ACC112 (cell line): ENCODE measurements at regions not wholly inside any gene's neighbourhood (a gene's known extent, or its start where the extent isn't known, plus 50 kb on each side); places are given as distances from the start of the nearest gene placed in this dataset.

Source experiments
- H2AFZ ChIP-seq: fragments of 200-600 bp; sonication (generic); one replicate; pipeline ENCODE4 v1.6.0; 2017; ENCODE audit warnings: antibody characterized with exemption, low read length; ENCODE audit not compliant: unreplicated experiment
- H3K27ac ChIP-seq: fragments of 200-600 bp; sonication (generic); 2 replicates; pipeline ENCODE4 v1.5.1; 2014; ENCODE audit warnings: low read depth, mild to moderate bottlenecking, antibody characterized with exemption, low read length, moderate library complexity
- H3K27me3 ChIP-seq: fragments of 200-600 bp; sonication (generic); 2 replicates; pipeline ENCODE4 v1.6.1; 2014; ENCODE audit warnings: mild to moderate bottlenecking, antibody characterized with exemption, low read length, moderate library complexity, mixed read lengths; ENCODE audit not compliant: insufficient read depth
- H3K36me3 ChIP-seq: fragments of 200-600 bp; sonication (generic); 2 replicates; pipeline ENCODE4 v1.6.1; 2016; ENCODE audit warnings: mild to moderate bottlenecking, antibody characterized with exemption, low read length, moderate library complexity, mixed read lengths; ENCODE audit not compliant: insufficient read depth
- H3K4me1 ChIP-seq: fragments of 200-600 bp; sonication (generic); one replicate; pipeline ENCODE4 v1.6.1; 2016; ENCODE audit warnings: low read length, mixed read lengths; ENCODE audit not compliant: insufficient read depth, unreplicated experiment, control insufficient read depth
- H3K4me3 ChIP-seq: fragments of 200-600 bp; sonication (generic); 2 replicates; pipeline ENCODE4 v1.5.1; 2014; ENCODE audit warnings: mild to moderate bottlenecking, low read depth, low read length
- H3K79me2 ChIP-seq: fragments of 200-600 bp; sonication (generic); one replicate; pipeline ENCODE4 v1.6.0; 2016; ENCODE audit warnings: low read length; ENCODE audit not compliant: control insufficient read depth, unreplicated experiment, insufficient read depth

DNA sequence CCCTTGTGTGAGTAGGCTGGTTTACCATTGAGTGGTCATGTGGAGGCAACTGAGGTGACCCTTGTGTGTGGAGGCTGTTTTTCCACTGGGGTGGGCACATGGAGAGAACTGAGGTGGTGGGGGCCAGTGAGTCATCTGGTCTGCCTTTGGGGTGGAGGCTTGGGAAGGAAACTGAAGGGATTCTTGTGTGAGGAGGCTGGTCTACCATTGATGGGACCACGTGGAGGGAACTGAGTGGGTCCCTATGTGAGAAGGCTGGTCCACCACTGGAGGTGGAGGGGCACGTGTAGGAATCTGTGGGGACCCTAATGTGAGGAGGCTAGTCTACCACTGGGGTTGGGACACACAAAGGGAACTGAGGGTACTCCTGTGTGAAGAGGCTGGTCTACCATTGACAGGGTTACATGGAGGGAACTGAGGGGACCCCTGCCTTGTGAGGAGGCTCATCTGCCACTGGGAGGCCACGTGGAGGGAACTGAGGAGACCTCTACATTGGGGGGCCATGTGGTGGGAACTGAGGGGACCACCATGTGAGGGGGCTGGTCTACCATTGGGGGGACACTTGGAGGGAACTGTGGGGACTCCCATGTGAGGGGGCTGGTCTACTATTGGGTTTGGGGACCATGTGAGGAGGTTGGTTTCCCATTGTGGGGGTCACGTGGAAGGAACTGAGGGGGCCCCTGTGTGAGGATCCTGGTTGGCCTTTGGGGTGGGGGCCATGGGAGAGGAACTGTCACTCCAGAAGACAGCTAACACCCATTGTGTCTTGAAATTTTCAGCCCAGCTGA is 164.5 kb downstream of the WNT7A start:
- Histone ChIP-seq H3K4me1 (no peaks in the 10 kb centered on the region), H3K79me2 (no peaks in the 10 kb centered on the region), H3K27ac (no peak overlapping the region), H2AFZ (no peak overlapping the region), H3K4me3 (no peak overlapping the region), H3K27me3 (no peaks in the 10 kb centered on the region), H3K36me3 (no peaks in the 10 kb centered on the region)

GRCh38 chr3:13714251-13714916 is 165.5 kb downstream of the FBLN2 start:
- no peaks in the 10 kb centered on the region for H3K36me3 ChIP-seq
- H3K27ac ChIP-seq: no peak overlapping the region
- H3K4me3 ChIP-seq: no peak overlapping the region
- no peaks in the 10 kb centered on the region for H3K4me1 ChIP-seq
- H2AFZ ChIP-seq: no peak overlapping the region
- H3K27me3 ChIP-seq: no peaks in the 10 kb centered on the region
- H3K79me2 ChIP-seq: no peaks in the 10 kb centered on the region

DNA sequence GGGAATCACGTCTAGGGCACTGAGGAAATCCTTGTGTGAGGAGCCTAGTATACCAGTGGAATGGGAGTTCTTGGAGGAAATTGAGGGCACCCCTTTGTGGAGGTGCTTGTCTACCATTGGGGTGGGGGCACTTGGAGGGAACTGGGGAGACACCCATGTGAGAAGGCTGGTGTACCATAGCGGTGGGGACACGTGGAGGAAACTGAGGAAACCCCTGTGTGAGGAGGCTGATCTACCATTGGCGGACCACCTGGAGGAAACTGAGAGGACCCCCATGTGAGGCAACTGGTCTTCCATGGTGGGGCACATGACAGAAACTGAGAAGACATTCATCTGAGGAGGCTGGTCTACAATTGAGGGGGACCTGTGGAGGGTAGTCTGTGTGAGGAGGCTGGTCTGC is 164.5 kb downstream of the FBLN2 start:
- Histone ChIP-seq H3K27me3 (no peaks in the 10 kb centered on the region), H3K36me3 (no peaks in the 10 kb centered on the region), H3K4me1 (no peaks in the 10 kb centered on the region), H2AFZ (no peak overlapping the region), H3K27ac (no peak overlapping the region), H3K79me2 (no peaks in the 10 kb centered on the region), H3K4me3 (no peak overlapping the region)

DNA sequence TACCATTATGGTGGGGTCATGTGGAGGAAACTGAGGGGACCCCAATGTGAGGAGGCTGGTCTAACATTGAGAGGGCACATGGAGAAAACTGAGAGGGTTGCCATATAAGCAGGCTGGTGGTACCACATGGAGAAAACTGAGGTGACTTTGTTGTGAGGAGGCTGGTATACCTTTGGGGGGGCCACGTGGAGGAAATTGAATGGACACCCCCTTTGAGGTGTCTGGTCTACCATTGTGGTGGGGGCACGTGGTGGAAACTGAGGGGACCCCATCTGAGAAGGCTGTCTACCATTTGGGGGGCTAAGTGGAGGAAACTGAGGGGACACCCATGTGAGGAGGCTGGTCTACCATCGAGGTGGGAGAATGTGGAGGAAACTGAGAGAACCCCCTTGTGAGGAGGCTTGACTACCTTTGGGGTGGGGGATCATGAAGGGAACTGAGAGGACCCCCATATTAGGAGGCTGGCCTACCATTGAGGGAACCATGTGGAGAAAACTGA is 163.8 kb downstream of the FBLN2 start:
- Histone ChIP-seq H3K27me3 (no peaks in the 10 kb centered on the region), H3K36me3 (no peaks in the 10 kb centered on the region), H3K4me1 (no peaks in the 10 kb centered on the region)

GRCh38 chr3:13711911-13712650 is 163.2 kb downstream of the FBLN2 start:
- H3K27me3 ChIP-seq: no peaks in the 10 kb centered on the region
- H3K79me2 ChIP-seq: no peaks in the 10 kb centered on the region
- H3K4me3 ChIP-seq: no peak overlapping the region

More for the DNA sequence above, 163.8 kb downstream of the FBLN2 start:
- Histone ChIP-seq H3K79me2 (no peaks in the 10 kb centered on the region), H3K27ac (no peak overlapping the region), H2AFZ (no peak overlapping the region), H3K4me3 (no peak overlapping the region)

GRCh38 chr3:13710251-13710650 is 161.3 kb downstream of the FBLN2 start:
- Histone ChIP-seq H3K79me2 (no peaks in the 10 kb centered on the region), H3K4me1 (no peaks in the 10 kb centered on the region), H3K36me3 (no peaks in the 10 kb centered on the region), H3K27ac (no peak overlapping the region), H2AFZ (no peak overlapping the region), H3K4me3 (no peak overlapping the region), H3K27me3 (no peaks in the 10 kb centered on the region)

More at GRCh38 chr3:13711911-13712650, 163.2 kb downstream of the FBLN2 start:
- no peaks in the 10 kb centered on the region for H3K36me3 ChIP-seq
- H3K27ac ChIP-seq: no peak overlapping the region
- H2AFZ ChIP-seq: no peak overlapping the region
- H3K4me1 ChIP-seq: no peaks in the 10 kb centered on the region

DNA sequence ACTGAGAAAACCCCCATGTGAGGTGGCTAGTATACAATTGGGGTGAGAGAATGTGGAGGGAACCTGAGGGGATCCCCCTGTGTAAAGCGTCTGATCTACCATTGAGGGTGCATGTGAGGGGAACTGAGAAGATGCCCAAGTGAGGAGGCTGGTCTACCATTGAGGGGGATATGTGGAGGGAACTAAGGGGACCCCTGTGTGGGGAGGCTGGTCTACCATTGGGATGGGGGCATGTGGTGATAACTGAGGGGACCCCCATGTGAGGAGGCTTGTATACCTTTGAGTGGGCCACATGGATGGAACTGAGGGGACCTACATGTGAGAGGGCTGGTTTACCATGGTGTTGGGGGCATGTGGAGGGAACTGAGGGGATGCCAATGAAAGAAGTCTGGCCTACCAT is 160.8 kb downstream of the FBLN2 start:
- Histone ChIP-seq H3K27ac (no peak overlapping the region), H3K4me1 (no peaks in the 10 kb centered on the region), H3K4me3 (no peak overlapping the region), H3K27me3 (no peaks in the 10 kb centered on the region), H2AFZ (no peak overlapping the region), H3K36me3 (no peaks in the 10 kb centered on the region), H3K79me2 (no peaks in the 10 kb centered on the region)

GRCh38 chr3:13708871-13709595 is 160.1 kb downstream of the FBLN2 start:
- H3K36me3 ChIP-seq: no peaks in the 10 kb centered on the region
- no peak overlapping the region for H3K4me3 ChIP-seq
- no peak overlapping the region for H3K27ac ChIP-seq
- no peaks in the 10 kb centered on the region for H3K79me2 ChIP-seq
- H2AFZ ChIP-seq: no peak overlapping the region
- H3K27me3 ChIP-seq: no peaks in the 10 kb centered on the region
- no peaks in the 10 kb centered on the region for H3K4me1 ChIP-seq

DNA sequence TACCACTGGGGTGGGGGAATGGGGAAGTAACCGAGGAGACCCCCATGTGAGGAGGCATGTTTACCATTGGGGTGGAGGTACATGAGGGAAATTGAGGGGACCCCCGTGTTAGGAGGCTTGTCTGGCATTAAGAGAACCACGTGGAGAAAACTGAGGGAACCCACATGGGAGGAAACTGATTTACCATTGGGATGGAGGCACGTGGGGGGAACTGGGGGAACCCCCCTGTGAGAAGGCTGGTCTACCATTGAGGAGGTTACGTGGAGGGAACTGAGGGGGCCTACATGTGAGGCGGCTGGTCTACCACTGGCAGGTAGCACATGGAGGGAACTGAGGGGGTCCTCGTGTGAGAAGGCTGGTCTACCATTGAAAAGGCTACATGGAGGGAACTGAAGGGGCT is 159.4 kb downstream of the FBLN2 start:
- Histone ChIP-seq H2AFZ (no peak overlapping the region), H3K27me3 (no peaks in the 10 kb centered on the region), H3K4me1 (no peaks in the 10 kb centered on the region), H3K79me2 (no peaks in the 10 kb centered on the region), H3K4me3 (no peak overlapping the region), H3K36me3 (no peaks in the 10 kb centered on the region), H3K27ac (no peak overlapping the region)

DNA sequence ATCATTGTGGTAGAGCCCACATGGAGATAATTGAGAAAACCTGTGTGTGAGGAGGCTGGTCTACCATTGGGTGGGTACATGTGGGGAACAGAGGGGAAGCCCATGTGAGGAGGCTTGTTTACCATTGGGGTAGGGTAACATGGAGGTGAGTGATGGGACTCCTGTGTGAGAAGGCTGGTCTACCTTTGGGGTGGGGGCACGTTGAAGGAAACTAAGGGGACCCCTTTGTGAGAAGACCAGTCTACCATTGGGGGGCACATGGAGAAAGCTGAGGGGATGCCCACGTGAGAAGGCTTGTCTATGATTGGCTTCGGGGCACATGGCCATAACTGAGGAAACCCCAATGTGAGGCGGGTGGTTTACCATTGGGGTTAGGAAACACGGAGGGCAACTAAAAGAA is 158.5 kb downstream of the FBLN2 start:
- no peaks in the 10 kb centered on the region for H3K79me2 ChIP-seq
- no peak overlapping the region for H3K4me3 ChIP-seq
- no peak overlapping the region for H2AFZ ChIP-seq
- H3K36me3 ChIP-seq: no peaks in the 10 kb centered on the region
- no peaks in the 10 kb centered on the region for H3K4me1 ChIP-seq
- no peak overlapping the region for H3K27ac ChIP-seq
- H3K27me3 ChIP-seq: no peaks in the 10 kb centered on the region
